H9 (cell line): ENCODE measurements at regions not wholly inside any gene's neighbourhood (a gene's known extent, or its start where the extent isn't known, plus 50 kb on each side); places are given as distances from the start of the nearest gene placed in this dataset.

Source experiments
- DNase-seq: peaks from one replicate; pipeline ENCODE4 v3.0.0-alpha.2; 2017
- H2AFZ ChIP-seq: one replicate; pipeline ENCODE4 v1.6.1; 2013; ENCODE audit warnings: mild to moderate bottlenecking, low read length, control low read depth, moderate library complexity
- H2AK5ac ChIP-seq: 2 replicates; pipeline ENCODE4 v1.6.1; 2013; ENCODE audit warnings: low read length, control low read depth, mixed read lengths; ENCODE audit not compliant: insufficient read length
- H2BK120ac ChIP-seq: one replicate; pipeline ENCODE4 v1.6.1; 2013; ENCODE audit warnings: low read depth, mild to moderate bottlenecking, low read length, control low read depth, inconsistent platforms; ENCODE audit not compliant: poor library complexity, severe bottlenecking
- H2BK12ac ChIP-seq: 2 replicates; pipeline ENCODE4 v1.6.1; 2013; ENCODE audit warnings: low read length, control low read depth, mixed read lengths, low read depth; ENCODE audit not compliant: insufficient read length
- H2BK15ac ChIP-seq: 2 replicates; pipeline ENCODE4 v1.6.1; 2013; ENCODE audit warnings: low read depth, low read length, control low read depth
- H2BK20ac ChIP-seq: one replicate; pipeline ENCODE4 v1.6.1; 2013; ENCODE audit warnings: low read depth, mild to moderate bottlenecking, low read length, control low read depth, inconsistent platforms; ENCODE audit not compliant: poor library complexity, severe bottlenecking
- H2BK5ac ChIP-seq: 2 replicates; pipeline ENCODE4 v1.6.1; 2013; ENCODE audit warnings: low read length, control low read depth, mixed read lengths; ENCODE audit not compliant: insufficient read length
- H3K14ac ChIP-seq: 2 replicates; pipeline ENCODE4 v1.6.1; 2013; ENCODE audit warnings: low read length, control low read depth; ENCODE audit not compliant: insufficient read depth
- H3K18ac ChIP-seq: 2 replicates; pipeline ENCODE4 v1.6.1; 2013; ENCODE audit warnings: low read depth, mild to moderate bottlenecking, mixed read lengths, low read length, control low read depth; ENCODE audit not compliant: insufficient read length
- H3K23ac ChIP-seq: 2 replicates; pipeline ENCODE4 v1.6.1; 2013; ENCODE audit warnings: low read length, control low read depth, mixed read lengths, low read depth; ENCODE audit not compliant: insufficient read length
- H3K23me2 ChIP-seq: 2 replicates; pipeline ENCODE4 v1.6.1; 2013; ENCODE audit warnings: low read depth, mild to moderate bottlenecking, mixed read lengths, low read length, control low read depth; ENCODE audit not compliant: insufficient read length, poor library complexity, severe bottlenecking
- H3K27ac ChIP-seq: 2 replicates; pipeline ENCODE4 v1.5.1; 2013; ENCODE audit warnings: low read length, control low read depth, mixed read lengths, low read depth; ENCODE audit not compliant: insufficient read length
- H3K27me3 ChIP-seq: 2 replicates; pipeline ENCODE4 v1.6.1; 2013; ENCODE audit warnings: low read length, control low read depth, inconsistent platforms; ENCODE audit not compliant: insufficient read depth
- H3K4ac ChIP-seq: 2 replicates; pipeline ENCODE4 v1.6.1; 2013; ENCODE audit warnings: low read depth, mild to moderate bottlenecking, control low read depth, inconsistent platforms, low read length, moderate library complexity
- H3K4me1 ChIP-seq: 2 replicates; pipeline ENCODE4 v1.6.1; 2013; ENCODE audit warnings: low read length, control low read depth, inconsistent platforms; ENCODE audit not compliant: insufficient read depth
- H3K4me2 ChIP-seq: 2 replicates; pipeline ENCODE4 v1.6.1; 2013; ENCODE audit warnings: low read length, control low read depth, mixed read lengths; ENCODE audit not compliant: insufficient read length, insufficient read depth
- H3K56ac ChIP-seq: 2 replicates; pipeline ENCODE4 v1.6.1; 2013; ENCODE audit warnings: low read depth, mild to moderate bottlenecking, mixed read lengths, low read length, control low read depth; ENCODE audit not compliant: insufficient read length
- H3K79me1 ChIP-seq: 2 replicates; pipeline ENCODE4 v1.6.1; 2013; ENCODE audit warnings: low read depth, mild to moderate bottlenecking, moderate library complexity, low read length, control low read depth, inconsistent platforms; ENCODE audit not compliant: insufficient read depth, poor library complexity, severe bottlenecking
- H3K79me2 ChIP-seq: 2 replicates; pipeline ENCODE4 v1.6.1; 2013; ENCODE audit warnings: low read length, control low read depth, inconsistent platforms; ENCODE audit not compliant: insufficient read depth
- H3K9ac ChIP-seq: 2 replicates; pipeline ENCODE4 v1.6.1; 2013; ENCODE audit warnings: low read length, control low read depth, mixed read lengths; ENCODE audit not compliant: insufficient read length; ENCODE audit errors: extremely low read depth
- H3K9me3 ChIP-seq: one replicate; pipeline ENCODE4 v1.6.1; 2013; ENCODE audit warnings: low read depth, low read length, inconsistent platforms; ENCODE audit not compliant: control insufficient read depth
- H3T11ph ChIP-seq: one replicate; pipeline ENCODE4 v1.6.1; 2013; ENCODE audit warnings: mild to moderate bottlenecking, low read length, control low read depth, inconsistent platforms
- H4K20me1 ChIP-seq: one replicate; pipeline ENCODE4 v1.6.1; 2013; ENCODE audit not compliant: control insufficient read depth, insufficient read length, insufficient read depth
- H4K5ac ChIP-seq: 2 replicates; pipeline ENCODE4 v1.6.1; 2013; ENCODE audit warnings: low read depth, mild to moderate bottlenecking, mixed read lengths, low read length, control low read depth; ENCODE audit not compliant: insufficient read length
- H4K8ac ChIP-seq: replicated peaks from 2 replicates; pipeline ENCODE4 v1.6.1; 2013; ENCODE audit warnings: low read length, control low read depth, mixed read lengths, low read depth; ENCODE audit not compliant: insufficient read length
- H4K91ac ChIP-seq: 2 replicates; pipeline ENCODE4 v1.6.1; 2013; ENCODE audit warnings: low read depth, mild to moderate bottlenecking, moderate library complexity, mixed read lengths, low read length, control low read depth; ENCODE audit not compliant: insufficient read length
- H3K27ac Mint-ChIP-seq, 3 experiments: 2 replicates in 2 of 3; 3 replicates in 1 of 3; pipeline ENCODE4 v1.8.0; 2020 to 2021; ENCODE audit warnings: mixed read lengths in 3 of 3, mild to moderate bottlenecking in 1 of 3, moderate library complexity in 1 of 3
- H3K27me3 Mint-ChIP-seq: 2 replicates; pipeline ENCODE4 v1.8.0; 2021; ENCODE audit warnings: low read depth, mild to moderate bottlenecking, moderate library complexity, mixed read lengths
- H3K36me3 Mint-ChIP-seq, 3 experiments: 2 replicates in 2 of 3; 3 replicates in 1 of 3; pipeline ENCODE4 v1.8.0; 2020 to 2021; ENCODE audit warnings: low read depth in 3 of 3, mixed read lengths in 3 of 3; ENCODE audit not compliant: insufficient read depth in 1 of 3
- H3K4me1 Mint-ChIP-seq, 2 experiments: 2 replicates each; pipeline ENCODE4 v1.8.0; 2020; ENCODE audit warnings: mixed read lengths in 2 of 2
- H3K4me3 Mint-ChIP-seq, 2 experiments: 2 replicates in 1 of 2; 3 replicates in 1 of 2; pipeline ENCODE4 v1.8.0; 2020 to 2021; ENCODE audit warnings: mild to moderate bottlenecking in 2 of 2, mixed read lengths in 2 of 2, moderate library complexity in 1 of 2
- H3K9me3 Mint-ChIP-seq, 2 experiments: 2 replicates in 1 of 2; 3 replicates in 1 of 2; pipeline ENCODE4 v1.8.0; 2020; ENCODE audit warnings: mild to moderate bottlenecking in 2 of 2, mixed read lengths in 2 of 2, moderate library complexity in 1 of 2
- WGBS: extraction: QIAGEN DNeasy Blood & Tissue Kit; methylation state at CpG from one replicate; pipeline ENCODE4 v1.1.7; 2013; ENCODE audit warnings: missing lambda C conversion rate, low lambda C conversion rate, mixed read lengths; ENCODE audit not compliant: insufficient read length; ENCODE audit errors: extremely low coverage; 5-methylcytosine and 5-hydroxymethylcytosine counted together
- TF ChIP-seq, protein P1 (sequence below): fragments of 200-600 bp; sonication (generic); conservative IDR thresholded peaks from 3 replicates; pipeline ENCODE4 v1.8.0; 2021; ENCODE audit warnings: antibody characterized with exemption, mild to moderate bottlenecking

DNA sequence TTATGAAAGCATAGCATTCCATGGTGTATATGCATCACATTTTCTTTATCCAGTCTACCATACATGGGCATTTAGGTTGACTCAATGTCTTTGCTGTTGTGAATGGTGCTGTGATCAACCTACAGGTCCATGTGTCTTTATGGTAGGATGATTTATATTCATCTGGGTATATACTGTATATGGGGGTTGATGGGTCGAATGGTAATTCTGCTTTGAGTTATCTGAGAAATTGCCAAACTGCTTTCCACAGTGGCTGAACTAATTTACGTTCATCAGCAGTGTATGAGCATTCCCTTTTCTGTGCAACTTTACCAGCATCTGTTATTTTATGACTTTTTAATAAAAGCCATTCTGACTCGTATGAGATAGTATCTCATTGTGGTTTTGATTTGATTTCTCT lies 662.4 kb upstream of the BCHE start:
- Mint-ChIP-seq H3K4me1 (peaks cover 9 to 16% of the 10 kb centered on the region in 2 experiments), H3K36me3 (peaks cover 0 to 7% (median 2%) of the 10 kb centered on the region in 3 experiments; a peak in 4 of 7 replicates), H3K9me3 (peaks cover 2 to 15% of the 10 kb centered on the region in 2 experiments), H3K27me3 (no peaks in the 10 kb centered on the region), H3K4me3 (no peak overlapping the region), H3K27ac (no peak overlapping the region; a peak in 1 of 7 replicates)
- no peak overlapping the region for H2BK120ac ChIP-seq
- DNase-seq: no peak
- H3K23me2 ChIP-seq: no peaks in the 10 kb centered on the region
- no peaks in the 10 kb centered on the region for H3K79me2 ChIP-seq
- no peak overlapping the region for H2BK5ac ChIP-seq
- no peaks in the 10 kb centered on the region for H3K79me1 ChIP-seq
- H2BK20ac ChIP-seq: no peak overlapping the region
- no peaks in the 10 kb centered on the region for H3K9me3 ChIP-seq
- no peak overlapping the region for H3K23ac ChIP-seq
- no peak overlapping the region for H2BK15ac ChIP-seq
- H2AK5ac ChIP-seq: no peak overlapping the region
- no peak overlapping the region for H3K27ac ChIP-seq
- no peaks in the 10 kb centered on the region for H3K27me3 ChIP-seq
- H4K91ac ChIP-seq: no peak overlapping the region
- H3K4ac ChIP-seq: no peak overlapping the region
- H4K20me1 ChIP-seq: no peaks in the 10 kb centered on the region
- no CpG with 5 or more reads among the region's 3 CpGs for WGBS
- H3T11ph ChIP-seq: no peak overlapping the region
- no peak overlapping the region for H4K8ac ChIP-seq
- no peak overlapping the region for H3K56ac ChIP-seq
- H3K9ac ChIP-seq: no peak overlapping the region
- TF ChIP-seq, protein P1, sequence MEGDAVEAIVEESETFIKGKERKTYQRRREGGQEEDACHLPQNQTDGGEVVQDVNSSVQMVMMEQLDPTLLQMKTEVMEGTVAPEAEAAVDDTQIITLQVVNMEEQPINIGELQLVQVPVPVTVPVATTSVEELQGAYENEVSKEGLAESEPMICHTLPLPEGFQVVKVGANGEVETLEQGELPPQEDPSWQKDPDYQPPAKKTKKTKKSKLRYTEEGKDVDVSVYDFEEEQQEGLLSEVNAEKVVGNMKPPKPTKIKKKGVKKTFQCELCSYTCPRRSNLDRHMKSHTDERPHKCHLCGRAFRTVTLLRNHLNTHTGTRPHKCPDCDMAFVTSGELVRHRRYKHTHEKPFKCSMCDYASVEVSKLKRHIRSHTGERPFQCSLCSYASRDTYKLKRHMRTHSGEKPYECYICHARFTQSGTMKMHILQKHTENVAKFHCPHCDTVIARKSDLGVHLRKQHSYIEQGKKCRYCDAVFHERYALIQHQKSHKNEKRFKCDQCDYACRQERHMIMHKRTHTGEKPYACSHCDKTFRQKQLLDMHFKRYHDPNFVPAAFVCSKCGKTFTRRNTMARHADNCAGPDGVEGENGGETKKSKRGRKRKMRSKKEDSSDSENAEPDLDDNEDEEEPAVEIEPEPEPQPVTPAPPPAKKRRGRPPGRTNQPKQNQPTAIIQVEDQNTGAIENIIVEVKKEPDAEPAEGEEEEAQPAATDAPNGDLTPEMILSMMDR: no peak
- H4K5ac ChIP-seq: no peak overlapping the region
- no peak overlapping the region for H3K4me2 ChIP-seq
- H3K18ac ChIP-seq: no peak overlapping the region
- H3K4me1 ChIP-seq: no peaks in the 10 kb centered on the region
- no peak overlapping the region for H2BK12ac ChIP-seq
- no peak overlapping the region for H3K14ac ChIP-seq
- H2AFZ ChIP-seq: no peak overlapping the region
